ENCODE measurements at regions not wholly inside any gene's neighbourhood (a gene's known extent, or its start where the extent isn't known, plus 50 kb on each side); places are given as distances from the start of the nearest gene placed in this dataset.

DNA sequence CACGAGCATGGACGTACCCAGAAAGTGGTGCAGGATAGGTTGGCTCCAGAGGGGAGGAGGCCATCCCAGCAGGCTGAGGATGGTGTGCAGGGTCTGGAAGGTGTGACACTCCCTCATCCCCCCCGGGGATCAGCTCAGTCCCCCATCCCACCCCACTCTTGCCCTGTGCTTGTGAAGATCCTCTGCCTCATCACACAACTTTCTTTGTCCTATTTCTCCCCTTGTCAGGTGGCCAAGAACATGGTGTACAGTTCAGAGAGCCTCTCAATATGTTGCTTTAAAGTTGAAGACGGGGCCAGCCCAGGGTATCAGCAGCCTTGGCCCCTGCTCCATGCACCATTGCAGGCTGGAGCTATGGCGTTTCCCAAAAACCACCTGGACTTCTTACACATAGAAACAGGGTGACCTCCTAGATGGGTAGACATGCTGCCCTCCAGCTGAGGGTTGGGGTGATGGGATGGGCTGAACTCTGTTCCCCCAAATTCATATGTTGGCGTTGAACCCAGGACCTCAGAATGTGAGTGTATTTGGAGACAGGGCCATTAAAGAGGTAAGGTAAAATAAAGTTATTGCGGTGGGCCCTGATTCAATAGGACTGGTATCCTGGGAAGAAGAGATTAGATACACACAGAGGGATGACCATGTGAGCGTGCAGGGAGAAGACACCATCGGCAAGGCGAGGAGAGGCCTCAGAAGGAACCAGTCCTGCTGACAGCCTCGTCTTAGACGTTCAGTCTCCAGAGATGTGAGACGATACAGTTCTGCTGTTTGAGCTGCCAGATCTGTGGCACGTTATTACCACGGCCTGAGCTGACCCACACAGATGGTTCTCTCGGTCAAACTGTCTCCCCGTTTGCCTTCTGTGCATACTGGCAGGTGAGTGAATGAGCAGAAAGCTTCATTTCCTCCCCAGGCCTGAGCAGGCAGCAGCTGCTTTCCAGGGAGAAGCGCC lies 272.5 kb downstream of the GADD45G start:
- H4K20me1 ChIP-seq (ENCODE audit: insufficient read depth, low read length), result no peaks in the 10 kb centered on the region
- H2AFZ ChIP-seq (ENCODE audit: low read length), result no peak overlapping the region
- no peaks in the 10 kb centered on the region for H3K9me2 ChIP-seq (replicated peaks; ENCODE audit: insufficient read depth, low read length)
- H3K27ac ChIP-seq (ENCODE audit: low read length), result no peak overlapping the region
- no peak overlapping the region for H3K4me2 ChIP-seq (ENCODE audit: low read depth, low read length)
- TF ChIP-seq, protein P1, sequence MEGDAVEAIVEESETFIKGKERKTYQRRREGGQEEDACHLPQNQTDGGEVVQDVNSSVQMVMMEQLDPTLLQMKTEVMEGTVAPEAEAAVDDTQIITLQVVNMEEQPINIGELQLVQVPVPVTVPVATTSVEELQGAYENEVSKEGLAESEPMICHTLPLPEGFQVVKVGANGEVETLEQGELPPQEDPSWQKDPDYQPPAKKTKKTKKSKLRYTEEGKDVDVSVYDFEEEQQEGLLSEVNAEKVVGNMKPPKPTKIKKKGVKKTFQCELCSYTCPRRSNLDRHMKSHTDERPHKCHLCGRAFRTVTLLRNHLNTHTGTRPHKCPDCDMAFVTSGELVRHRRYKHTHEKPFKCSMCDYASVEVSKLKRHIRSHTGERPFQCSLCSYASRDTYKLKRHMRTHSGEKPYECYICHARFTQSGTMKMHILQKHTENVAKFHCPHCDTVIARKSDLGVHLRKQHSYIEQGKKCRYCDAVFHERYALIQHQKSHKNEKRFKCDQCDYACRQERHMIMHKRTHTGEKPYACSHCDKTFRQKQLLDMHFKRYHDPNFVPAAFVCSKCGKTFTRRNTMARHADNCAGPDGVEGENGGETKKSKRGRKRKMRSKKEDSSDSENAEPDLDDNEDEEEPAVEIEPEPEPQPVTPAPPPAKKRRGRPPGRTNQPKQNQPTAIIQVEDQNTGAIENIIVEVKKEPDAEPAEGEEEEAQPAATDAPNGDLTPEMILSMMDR (IDR thresholded peaks at IDR 0.05; ENCODE audit: low read length), result no peak
- TF ChIP-seq EZH2 (optimal IDR thresholded peaks at IDR 0.05; ENCODE audit: low read depth, low read length), result no peak
- H3K4me1 ChIP-seq (ENCODE audit: low read length), result no peaks in the 10 kb centered on the region
- H3K9me3 ChIP-seq (replicated peaks; ENCODE audit: insufficient read depth, low read length), result no peaks in the 10 kb centered on the region
- H3F3A ChIP-seq (ENCODE audit: insufficient read depth, low read length), result no peaks in the 10 kb centered on the region
- no peaks in the 10 kb centered on the region for H3K36me3 ChIP-seq (replicated peaks; ENCODE audit: insufficient read depth, low read length)
- no peak overlapping the region for H3K9ac ChIP-seq (ENCODE audit: low read length)
- H3K4me3 ChIP-seq (ENCODE audit: low read length), result no peak overlapping the region
- H3K27me3 ChIP-seq (replicated peaks; ENCODE audit: insufficient read depth, low read length), result no peaks in the 10 kb centered on the region
- H3K79me2 ChIP-seq (ENCODE audit: low read length), result no peaks in the 10 kb centered on the region
- DNase-seq, result no peak

DNA sequence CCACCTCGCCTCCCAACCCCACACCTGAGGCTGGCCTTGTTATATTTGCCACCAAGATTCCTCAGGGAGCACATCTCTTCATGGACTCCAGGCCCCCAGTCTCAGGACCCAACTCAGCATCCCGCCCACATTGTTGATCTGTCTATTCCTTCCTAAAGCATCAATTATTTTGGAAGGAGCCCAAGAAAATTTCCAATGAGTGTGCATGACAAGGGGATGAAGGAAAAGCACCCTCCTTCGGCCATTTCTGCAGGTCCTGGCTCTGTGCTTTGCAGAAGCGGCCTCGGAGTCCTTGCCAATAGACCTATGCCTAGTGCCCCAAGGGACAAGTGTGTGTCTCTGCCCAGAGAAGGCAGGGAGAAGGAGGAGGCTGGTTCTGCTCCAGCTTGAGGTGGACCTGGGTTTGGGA lies 273.2 kb downstream of the GADD45G start:
- H3K4me2 ChIP-seq (ENCODE audit: low read depth, low read length), result no peak overlapping the region

DNA sequence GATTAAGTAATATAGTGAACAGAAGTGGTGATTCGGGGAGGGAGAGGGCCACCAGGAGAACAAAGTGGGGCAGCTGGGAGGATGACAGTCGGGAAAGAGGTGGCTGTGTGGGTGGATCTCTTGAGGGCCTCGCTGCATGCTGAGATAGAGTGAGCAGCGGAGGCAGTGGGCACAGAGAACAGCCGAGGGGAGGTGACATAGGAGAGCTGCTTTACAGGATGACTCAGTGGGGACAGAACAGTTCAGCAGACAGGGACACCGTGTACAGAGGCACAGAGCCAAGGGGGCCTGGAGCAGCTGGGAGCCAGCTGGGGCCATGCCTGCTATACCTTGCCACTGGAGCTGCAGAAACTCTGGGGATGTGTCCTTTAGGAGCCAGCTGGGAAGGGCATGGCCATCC lies 273.9 kb downstream of the GADD45G start:
- H3K36me3 ChIP-seq (replicated peaks; ENCODE audit: insufficient read depth, low read length), result no peaks in the 10 kb centered on the region
- no peak for TF ChIP-seq EZH2phosphoT487 (IDR thresholded peaks at IDR 0.05; ENCODE audit: low read length)
- no peaks in the 10 kb centered on the region for H4K20me1 ChIP-seq (ENCODE audit: insufficient read depth, low read length)
- H3K4me1 ChIP-seq (ENCODE audit: low read length), result no peaks in the 10 kb centered on the region
- H3K9ac ChIP-seq (ENCODE audit: low read length), result no peak overlapping the region
- no peak overlapping the region for H3K4me3 ChIP-seq (ENCODE audit: low read length)
- H3F3A ChIP-seq (ENCODE audit: insufficient read depth, low read length), result no peaks in the 10 kb centered on the region
- no peaks in the 10 kb centered on the region for H3K27me3 ChIP-seq (replicated peaks; ENCODE audit: insufficient read depth, low read length)
- H3K79me2 ChIP-seq (ENCODE audit: low read length), result no peaks in the 10 kb centered on the region
- H3K4me2 ChIP-seq (ENCODE audit: low read depth, low read length), result no peak overlapping the region
- H3K27ac ChIP-seq (ENCODE audit: low read length), result no peak overlapping the region
- no peaks in the 10 kb centered on the region for H3K9me3 ChIP-seq (replicated peaks; ENCODE audit: insufficient read depth, low read length)
- no peak overlapping the region for H2AFZ ChIP-seq (ENCODE audit: low read length)
- no peak for DNase-seq
- no peaks in the 10 kb centered on the region for H3K9me2 ChIP-seq (replicated peaks; ENCODE audit: insufficient read depth, low read length)

More for the DNA sequence above, 273.2 kb downstream of the GADD45G start:
- Histone ChIP-seq H4K20me1 (ENCODE audit: insufficient read depth, low read length) (no peaks in the 10 kb centered on the region), H3K4me3 (ENCODE audit: low read length) (no peak overlapping the region), H3K4me1 (ENCODE audit: low read length) (no peaks in the 10 kb centered on the region), H2AFZ (ENCODE audit: low read length) (no peak overlapping the region), H3K9me3 (replicated peaks; ENCODE audit: insufficient read depth, low read length) (no peaks in the 10 kb centered on the region), H3K27ac (ENCODE audit: low read length) (no peak overlapping the region), H3K27me3 (replicated peaks; ENCODE audit: insufficient read depth, low read length) (no peaks in the 10 kb centered on the region), H3K36me3 (replicated peaks; ENCODE audit: insufficient read depth, low read length) (no peaks in the 10 kb centered on the region), H3F3A (ENCODE audit: insufficient read depth, low read length) (no peaks in the 10 kb centered on the region), H3K79me2 (ENCODE audit: low read length) (no peaks in the 10 kb centered on the region), H3K9me2 (replicated peaks; ENCODE audit: insufficient read depth, low read length) (no peaks in the 10 kb centered on the region), H3K9ac (ENCODE audit: low read length) (no peak overlapping the region)
- DNase-seq, result no peak
- no peak for TF ChIP-seq EZH2 (optimal IDR thresholded peaks at IDR 0.05; ENCODE audit: low read depth, low read length)
- TF ChIP-seq, protein P1 (IDR thresholded peaks at IDR 0.05; ENCODE audit: low read length), result no peak
- no peak for TF ChIP-seq EZH2phosphoT487 (IDR thresholded peaks at IDR 0.05; ENCODE audit: low read length)

DNA sequence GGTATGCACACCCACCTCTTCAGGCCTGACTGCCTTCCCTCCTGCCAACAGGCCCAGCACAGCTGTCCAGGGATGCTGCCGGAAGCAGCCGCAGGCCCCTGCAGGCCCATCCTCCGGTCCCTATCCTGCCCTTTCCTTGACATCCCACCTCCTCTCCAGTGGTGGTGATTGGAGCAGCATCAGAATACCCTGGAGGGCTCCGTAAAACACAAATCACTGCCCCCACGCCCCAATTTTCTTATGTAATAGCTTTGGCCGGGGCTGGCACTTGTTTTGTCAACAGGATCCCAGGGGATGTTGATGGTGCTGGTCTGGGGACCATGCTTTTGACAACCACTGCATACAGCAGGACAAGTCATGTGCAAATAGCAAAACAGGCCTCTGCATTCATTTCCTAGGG lies 274.5 kb downstream of the GADD45G start:
- Histone ChIP-seq H3K9me2 (replicated peaks; ENCODE audit: insufficient read depth, low read length) (no peaks in the 10 kb centered on the region), H3F3A (ENCODE audit: insufficient read depth, low read length) (no peaks in the 10 kb centered on the region), H2AFZ (ENCODE audit: low read length) (no peak overlapping the region), H3K36me3 (replicated peaks; ENCODE audit: insufficient read depth, low read length) (no peaks in the 10 kb centered on the region), H3K27ac (ENCODE audit: low read length) (no peak overlapping the region), H3K4me2 (ENCODE audit: low read depth, low read length) (no peak overlapping the region), H3K79me2 (ENCODE audit: low read length) (no peaks in the 10 kb centered on the region), H3K9me3 (replicated peaks; ENCODE audit: insufficient read depth, low read length) (no peaks in the 10 kb centered on the region), H3K4me1 (ENCODE audit: low read length) (no peaks in the 10 kb centered on the region), H3K27me3 (replicated peaks; ENCODE audit: insufficient read depth, low read length) (no peaks in the 10 kb centered on the region), H3K4me3 (ENCODE audit: low read length) (no peak overlapping the region), H4K20me1 (ENCODE audit: insufficient read depth, low read length) (no peaks in the 10 kb centered on the region), H3K9ac (ENCODE audit: low read length) (no peak overlapping the region)
- TF ChIP-seq, protein P1 (IDR thresholded peaks at IDR 0.05; ENCODE audit: low read length), result no peak
- no peak for TF ChIP-seq EZH2phosphoT487 (IDR thresholded peaks at IDR 0.05; ENCODE audit: low read length)
- no peak for TF ChIP-seq EZH2 (optimal IDR thresholded peaks at IDR 0.05; ENCODE audit: low read depth, low read length)
- no peak for DNase-seq
